IPS-15b (cell line): ENCODE measurements at regions not wholly inside any gene's neighbourhood (a gene's known extent, or its start where the extent isn't known, plus 50 kb on each side); places are given as distances from the start of the nearest gene placed in this dataset.
"Not testable (repeated sequence)": the region's sequence is repeated elsewhere in the genome, so short reads cannot be mapped to it uniquely, and the experiment has no call there.

Source experiments
- H3K27me3 ChIP-seq: one replicate; pipeline ENCODE4 v1.6.1; 2013; ENCODE audit warnings: low read length; ENCODE audit not compliant: control insufficient read depth, insufficient read depth
- H3K36me3 ChIP-seq: one replicate; pipeline ENCODE4 v1.6.1; 2013; ENCODE audit warnings: low read length; ENCODE audit not compliant: control insufficient read depth, insufficient read depth
- H3K4me1 ChIP-seq: one replicate; pipeline ENCODE4 v1.6.1; 2013; ENCODE audit warnings: mild to moderate bottlenecking, low read length; ENCODE audit not compliant: control insufficient read depth, insufficient read depth
- H3K4me3 ChIP-seq: one replicate; pipeline ENCODE4 v1.5.1; 2013; ENCODE audit warnings: low read depth, low read length
- H3K9ac ChIP-seq: one replicate; pipeline ENCODE4 v1.6.1; 2013; ENCODE audit warnings: low read depth, mild to moderate bottlenecking, low read length
- H3K9me3 ChIP-seq: one replicate; pipeline ENCODE4 v1.6.1; 2013; ENCODE audit warnings: mild to moderate bottlenecking, low read length; ENCODE audit not compliant: control insufficient read depth, insufficient read depth

- not testable (repeated sequence) for H3K27me3 ChIP-seq, H3K9ac ChIP-seq, H3K4me3 ChIP-seq, H3K36me3 ChIP-seq, H3K9me3 ChIP-seq, H3K4me1 ChIP-seq
Measured at GRCh38 chr9:97796176-97796575, 56.9 kb upstream of the FOXE1 start.

DNA sequence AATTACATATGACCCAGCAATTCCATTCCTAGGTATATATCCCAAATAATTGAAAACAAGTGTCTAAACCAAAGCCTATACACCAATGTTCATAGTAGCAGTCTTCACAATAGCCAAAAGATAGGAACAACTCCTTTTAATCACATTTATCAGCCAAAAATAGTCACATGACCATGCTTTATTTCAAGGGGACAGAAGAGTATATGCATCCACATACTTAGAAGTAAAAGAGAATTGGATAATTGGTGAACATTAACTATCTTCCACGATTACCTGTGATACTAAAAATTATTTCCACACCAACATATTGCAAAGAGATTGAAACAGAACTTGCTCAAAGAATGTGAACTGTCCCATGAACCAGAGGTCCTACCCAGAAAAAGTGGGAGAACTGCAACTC is 51.8 kb upstream of the FOXE1 start:
- H3K4me1 ChIP-seq: peaks cover 3% of the 10 kb centered on the region
- no peaks in the 10 kb centered on the region for H3K36me3 ChIP-seq
- H3K27me3 ChIP-seq: peaks cover 25% of the 10 kb centered on the region
- H3K9ac ChIP-seq: no peak overlapping the region
- H3K9me3 ChIP-seq: no peaks in the 10 kb centered on the region
- no peak overlapping the region for H3K4me3 ChIP-seq

DNA sequence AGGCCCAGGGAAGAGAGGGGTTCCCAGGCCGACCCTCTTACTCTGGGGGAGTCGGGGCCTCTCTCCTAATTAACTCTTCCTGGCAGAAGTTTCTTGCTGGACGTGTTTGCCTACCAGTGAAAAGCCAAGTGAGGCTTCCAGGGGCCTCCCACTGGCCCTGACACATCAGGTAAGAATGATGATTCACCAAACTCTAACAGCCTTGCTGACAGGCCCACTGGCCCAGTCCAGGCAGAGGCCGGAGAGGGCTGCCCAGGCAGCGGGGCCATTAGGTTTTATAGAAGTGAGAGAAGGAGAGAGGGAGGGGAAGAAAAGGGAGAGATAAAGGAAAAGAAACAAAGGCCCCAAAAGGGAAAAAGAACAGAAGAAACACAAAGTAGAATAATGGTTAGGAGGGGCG is 50.8 kb upstream of the FOXE1 start:
- Histone ChIP-seq H3K4me3 (no peak overlapping the region), H3K36me3 (no peaks in the 10 kb centered on the region), H3K4me1 (peaks cover 3% of the 10 kb centered on the region), H3K27me3 (peaks cover 35% of the 10 kb centered on the region), H3K9me3 (no peaks in the 10 kb centered on the region), H3K9ac (no peak overlapping the region)

GRCh38 chr9:97803167-97804058 is 49.6 kb upstream of the FOXE1 start:
- peak overlapping the region; percentile 88 for H3K4me3 ChIP-seq
- no peak overlapping the region for H3K9ac ChIP-seq
- H3K27me3 ChIP-seq: peaks cover 42% of the 10 kb centered on the region
- H3K4me1 ChIP-seq: peaks cover 3% of the 10 kb centered on the region
- no peaks in the 10 kb centered on the region for H3K9me3 ChIP-seq
- H3K36me3 ChIP-seq: no peaks in the 10 kb centered on the region
